ENCODE measurements at regions not wholly inside any gene's neighbourhood (a gene's known extent, or its start where the extent isn't known, plus 50 kb on each side); places are given as distances from the start of the nearest gene placed in this dataset.

GRCh38 chr16:66240088-66240487 is 126.4 kb upstream of the CDH5 start:
- TF ChIP-seq BHLHE40 (IDR thresholded peaks at IDR 0.05; ENCODE audit: low read depth, low read length) (no peak), MAZ (IDR thresholded peaks at IDR 0.05; ENCODE audit: borderline replicate concordance, low read depth, low read length) (no peak), CTCF (conservative IDR thresholded peaks at IDR 0.05; ENCODE audit: low read depth, low read length) (no peak), POLR2A (IDR thresholded peaks at IDR 0.05; ENCODE audit: low read depth, low read length) (no peak), CEBPB (IDR thresholded peaks at IDR 0.05; ENCODE audit: low read depth, low read length) (no peak), NFE2L2 (IDR thresholded peaks at IDR 0.05; ENCODE audit: low read depth, low read length) (no peak), ELK1 (IDR thresholded peaks at IDR 0.05; ENCODE audit: borderline replicate concordance, low read depth, low read length) (no peak), RCOR1 (IDR thresholded peaks at IDR 0.05; ENCODE audit: insufficient replicate concordance, low read length) (no peak)
